HG02798 (cell line): ENCODE measurements at regions not wholly inside any gene's neighbourhood (a gene's known extent, or its start where the extent isn't known, plus 50 kb on each side); places are given as distances from the start of the nearest gene placed in this dataset.

ENCODE experiments used
- ATAC-seq: cut with Tn5 transposase; IDR thresholded peaks from one replicate; pipeline ENCODE4 v1.9.1; 2021; ENCODE audit warnings: mild to moderate bottlenecking; ENCODE audit not compliant: unreplicated experiment, poor library complexity

- ATAC-seq: no peak
Measured at GRCh38 chr18:66156946-66157687, 406.3 kb downstream of the CDH7 start.

- no peak for ATAC-seq
Measured at GRCh38 chr18:66150650-66151049, 399.8 kb downstream of the CDH7 start.

GRCh38 chr18:66143029-66143428 is 392.2 kb downstream of the CDH7 start:
- no peak for ATAC-seq

- ATAC-seq: no peak
Measured at GRCh38 chr18:66141716-66142115, 390.9 kb downstream of the CDH7 start.

- no peak for ATAC-seq
Measured at GRCh38 chr18:66138642-66139041, 387.8 kb downstream of the CDH7 start.

GRCh38 chr18:66136039-66136438 is 385.2 kb downstream of the CDH7 start:
- no peak for ATAC-seq

GRCh38 chr18:66129248-66129647 is 378.4 kb downstream of the CDH7 start:
- no peak for ATAC-seq

- no peak for ATAC-seq
Measured at GRCh38 chr18:66126266-66126665, 375.5 kb downstream of the CDH7 start.

GRCh38 chr18:66124394-66124793 is 373.6 kb downstream of the CDH7 start:
- ATAC-seq: no peak

GRCh38 chr18:66119347-66119746 is 368.5 kb downstream of the CDH7 start:
- ATAC-seq: no peak

GRCh38 chr18:66111018-66111417 is 360.2 kb downstream of the CDH7 start:
- no peak for ATAC-seq

GRCh38 chr18:66110607-66111006 is 359.8 kb downstream of the CDH7 start:
- ATAC-seq: no peak

GRCh38 chr18:66109981-66110380 is 359.2 kb downstream of the CDH7 start:
- ATAC-seq: no peak

- no peak for ATAC-seq
Measured at GRCh38 chr18:66107546-66107945, 356.7 kb downstream of the CDH7 start.

GRCh38 chr18:66105016-66105415 is 354.2 kb downstream of the CDH7 start:
- no peak for ATAC-seq

GRCh38 chr18:66103550-66103949 is 352.7 kb downstream of the CDH7 start:
- no peak for ATAC-seq

- no peak for ATAC-seq
Measured at GRCh38 chr18:66083078-66083477, 332.3 kb downstream of the CDH7 start.

GRCh38 chr18:66078925-66079800 is 328.4 kb downstream of the CDH7 start:
- ATAC-seq: no peak

GRCh38 chr18:66077066-66077465 is 326.3 kb downstream of the CDH7 start:
- ATAC-seq: no peak

- ATAC-seq: no peak
Measured at GRCh38 chr18:66066191-66066590, 315.4 kb downstream of the CDH7 start.

GRCh38 chr18:66048406-66048805 is 297.6 kb downstream of the CDH7 start:
- no peak for ATAC-seq
